Retinal pigment epithelial cell (primary cell): ENCODE measurements at regions not wholly inside any gene's neighbourhood (a gene's known extent, or its start where the extent isn't known, plus 50 kb on each side); places are given as distances from the start of the nearest gene placed in this dataset.
A peak's percentile ranks its signal among the peaks of the same experiment; 100 is the strongest.
"Not testable (repeated sequence)": the region's sequence is repeated elsewhere in the genome, so short reads cannot be mapped to it uniquely, and the experiment has no call there.

Experiments used
- DNase-seq: peaks from one replicate; pipeline ENCODE4 v3.0.0-alpha.2; 2010; ENCODE audit warnings: low read depth
- H3K4me3 ChIP-seq: 2 replicates; pipeline ENCODE4 v1.5.1; 2011; ENCODE audit warnings: mild to moderate bottlenecking, low read length, control low read depth, moderate library complexity
- TF ChIP-seq, protein P1 (sequence below): conservative IDR thresholded peaks from 2 replicates; pipeline ENCODE4 v1.5.1; 2011; ENCODE audit warnings: low read depth, low read length, control low read depth, inconsistent platforms

DNA sequence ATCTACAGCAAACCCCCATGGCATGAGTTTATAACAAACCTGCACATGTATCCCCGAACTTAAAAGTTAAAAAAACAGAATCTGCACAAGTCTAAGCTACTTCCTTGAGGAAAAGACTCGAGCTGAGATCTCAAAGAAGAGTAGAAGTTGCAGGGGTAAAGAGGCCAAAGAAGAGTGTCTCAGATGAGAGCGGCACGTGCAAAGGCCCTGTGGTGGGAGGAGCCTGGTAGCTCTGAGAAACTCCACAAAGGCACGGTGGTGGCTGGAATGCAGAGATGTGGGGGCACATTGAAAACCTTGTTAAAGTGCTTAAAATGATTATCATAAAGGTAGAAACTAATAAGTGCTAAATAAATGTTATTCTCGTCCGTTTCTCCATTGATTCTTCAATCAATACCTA, 103.2 kb upstream of the GRK3 start:
- H3K4me3 ChIP-seq: no peak overlapping the region
- DNase-seq: no peak
- TF ChIP-seq, protein P1, sequence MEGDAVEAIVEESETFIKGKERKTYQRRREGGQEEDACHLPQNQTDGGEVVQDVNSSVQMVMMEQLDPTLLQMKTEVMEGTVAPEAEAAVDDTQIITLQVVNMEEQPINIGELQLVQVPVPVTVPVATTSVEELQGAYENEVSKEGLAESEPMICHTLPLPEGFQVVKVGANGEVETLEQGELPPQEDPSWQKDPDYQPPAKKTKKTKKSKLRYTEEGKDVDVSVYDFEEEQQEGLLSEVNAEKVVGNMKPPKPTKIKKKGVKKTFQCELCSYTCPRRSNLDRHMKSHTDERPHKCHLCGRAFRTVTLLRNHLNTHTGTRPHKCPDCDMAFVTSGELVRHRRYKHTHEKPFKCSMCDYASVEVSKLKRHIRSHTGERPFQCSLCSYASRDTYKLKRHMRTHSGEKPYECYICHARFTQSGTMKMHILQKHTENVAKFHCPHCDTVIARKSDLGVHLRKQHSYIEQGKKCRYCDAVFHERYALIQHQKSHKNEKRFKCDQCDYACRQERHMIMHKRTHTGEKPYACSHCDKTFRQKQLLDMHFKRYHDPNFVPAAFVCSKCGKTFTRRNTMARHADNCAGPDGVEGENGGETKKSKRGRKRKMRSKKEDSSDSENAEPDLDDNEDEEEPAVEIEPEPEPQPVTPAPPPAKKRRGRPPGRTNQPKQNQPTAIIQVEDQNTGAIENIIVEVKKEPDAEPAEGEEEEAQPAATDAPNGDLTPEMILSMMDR: no peak

- TF ChIP-seq, protein P1: peak; percentile 99
- not testable (repeated sequence) for DNase-seq, H3K4me3 ChIP-seq
These were observed 101.8 kb upstream of the GRK3 start for GRCh38 chr22:25462474-25463346.

- not testable (repeated sequence) for DNase-seq, H3K4me3 ChIP-seq
These were observed 101.2 kb upstream of the GRK3 start for GRCh38 chr22:25463347-25463628.

DNA sequence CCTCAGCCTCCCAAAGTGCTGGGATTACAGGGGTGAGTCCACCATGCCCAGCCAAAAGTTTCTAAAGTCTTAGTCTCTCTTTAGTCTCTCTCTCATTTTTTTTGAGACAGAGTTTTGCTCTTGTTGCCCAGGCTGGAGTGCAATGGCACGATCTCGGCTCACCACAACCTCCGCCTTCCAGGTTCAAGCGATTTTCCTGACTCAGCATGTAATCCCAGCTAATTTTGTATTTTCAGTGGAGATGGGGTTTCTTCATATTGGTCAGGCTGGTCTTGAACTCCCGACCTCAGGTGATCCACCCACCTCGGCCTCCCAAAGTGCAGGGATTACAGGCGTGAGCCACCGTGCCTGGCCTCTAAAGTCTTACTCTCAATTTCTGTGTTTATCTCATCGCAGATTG, 100.1 kb upstream of the GRK3 start:
- DNase-seq, H3K4me3 ChIP-seq: not testable (repeated sequence)

GRCh38 chr22:25465949-25466348, 98.5 kb upstream of the GRK3 start:
- DNase-seq: no peak
- TF ChIP-seq, protein P1: no peak
- no peak overlapping the region for H3K4me3 ChIP-seq

- no peak overlapping the region for H3K4me3 ChIP-seq
- TF ChIP-seq, protein P1: no peak
- DNase-seq: no peak
These were observed 92.1 kb upstream of the GRK3 start for GRCh38 chr22:25472382-25472781.

DNA sequence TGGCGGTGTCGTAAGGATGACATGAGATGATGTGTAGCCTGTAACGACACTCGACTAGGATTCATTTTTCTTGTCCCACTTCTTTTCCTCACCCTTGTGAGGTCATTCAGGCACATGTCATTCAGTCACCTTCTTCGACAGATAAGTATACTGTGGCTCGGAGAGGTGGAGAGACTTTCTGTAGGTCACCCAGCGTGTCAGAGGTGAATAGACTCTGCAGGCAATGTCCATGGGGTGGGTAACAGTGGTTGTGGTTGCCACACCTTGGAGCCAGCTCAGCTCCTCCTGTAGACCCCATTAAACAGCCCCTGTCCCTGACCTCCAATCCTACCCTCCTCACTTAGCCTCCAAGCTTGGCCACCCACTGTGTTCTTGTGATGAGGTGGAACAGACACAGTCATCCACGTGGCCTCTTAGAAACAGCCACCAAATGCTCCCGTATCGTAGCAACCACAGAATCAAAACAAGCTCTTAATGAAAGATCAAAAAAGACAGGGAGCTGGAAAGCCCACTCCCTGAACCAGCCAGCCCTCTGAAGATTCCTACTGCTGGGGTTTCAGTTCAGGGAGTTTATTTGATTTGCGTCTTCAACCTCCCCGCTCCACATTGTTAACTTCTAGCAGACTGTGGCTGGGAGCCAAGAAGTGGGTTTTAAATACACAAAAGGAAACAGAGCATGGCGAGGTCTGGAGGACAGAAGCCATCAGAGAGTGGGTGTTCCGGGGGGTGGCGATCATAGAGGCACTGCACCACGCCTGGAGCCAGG, 89.0 kb upstream of the GRK3 start:
- DNase-seq: peak; percentile 47
- no peak overlapping the region for H3K4me3 ChIP-seq
- TF ChIP-seq, protein P1: no peak

GRCh38 chr22:25477358-25477757, 87.1 kb upstream of the GRK3 start:
- DNase-seq: no peak
- no peak overlapping the region for H3K4me3 ChIP-seq
- TF ChIP-seq, protein P1: no peak
